ENCODE measurements at regions not wholly inside any gene's neighbourhood (a gene's known extent, or its start where the extent isn't known, plus 50 kb on each side); places are given as distances from the start of the nearest gene placed in this dataset.
A peak's percentile ranks its signal among the peaks of the same experiment; 100 is the strongest.
"Not testable (repeated sequence)": the region's sequence is repeated elsewhere in the genome, so short reads cannot be mapped to it uniquely, and the experiment has no call there.

- DNase-seq (ENCODE audit: low spot score) = not testable (repeated sequence)
Measured at GRCh38 chr3:90206482-90206881, 1099.1 kb downstream of the EPHA3 start.

- DNase-seq (ENCODE audit: low spot score) = not testable (repeated sequence)
Measured at GRCh38 chr3:90207353-90208097, 1100.1 kb downstream of the EPHA3 start.

- DNase-seq (ENCODE audit: low spot score) = peak; percentile 31
Measured at GRCh38 chr3:90221900-90222299, 1114.5 kb downstream of the EPHA3 start.

- DNase-seq (ENCODE audit: low spot score) = no peak
Measured at GRCh38 chr3:90241481-90241880, 1134.1 kb downstream of the EPHA3 start.

GRCh38 chr3:90253131-90253530 is 1145.7 kb downstream of the EPHA3 start:
- DNase-seq (ENCODE audit: low spot score) = no peak

GRCh38 chr3:90261481-90262433 is 1154.3 kb downstream of the EPHA3 start:
- DNase-seq (ENCODE audit: low spot score) = no peak

Measured in globus pallidus (tissue), 1 donor.